HCT116 (cell line): ENCODE measurements at regions not wholly inside any gene's neighbourhood (a gene's known extent, or its start where the extent isn't known, plus 50 kb on each side); places are given as distances from the start of the nearest gene placed in this dataset.

Source experiments
- EZH2 ChIP-seq: fragments of 200-600 bp; sonication (generic); IDR thresholded peaks from 2 replicates; pipeline ENCODE4 v1.6.1; 2017; ENCODE audit warnings: antibody characterized with exemption, mixed run types
- FOSL1 ChIP-seq: IDR thresholded peaks from 2 replicates; pipeline ENCODE4 v1.6.1; 2012; ENCODE audit warnings: low read depth
- JUND ChIP-seq: IDR thresholded peaks from 2 replicates; pipeline ENCODE4 v1.6.1; 2012
- POLR2A ChIP-seq: IDR thresholded peaks from 2 replicates; pipeline ENCODE4 v1.7.0; 2011; ENCODE audit warnings: borderline replicate concordance; ENCODE audit not compliant: insufficient read depth, insufficient read length; ENCODE audit errors: extremely low read depth
- POLR2AphosphoS5 ChIP-seq: IDR thresholded peaks from 2 replicates; pipeline ENCODE4 v1.6.1; 2011; ENCODE audit warnings: mild to moderate bottlenecking, low read depth, low read length, moderate library complexity
- RAD21 ChIP-seq: IDR thresholded peaks from 2 replicates; pipeline ENCODE4 v1.6.1; 2012; ENCODE audit warnings: low read depth, mild to moderate bottlenecking
- REST ChIP-seq: IDR thresholded peaks from 2 replicates; pipeline ENCODE4 v1.6.1; 2012; ENCODE audit warnings: low read depth
- SRF ChIP-seq: IDR thresholded peaks from 2 replicates; pipeline ENCODE4 v1.6.1; 2012; ENCODE audit warnings: low read depth
- TCF7L2 ChIP-seq: IDR thresholded peaks from 2 replicates; pipeline ENCODE4 v1.7.0; 2011; ENCODE audit warnings: borderline replicate concordance, inconsistent platforms; ENCODE audit not compliant: insufficient read depth, insufficient read length; ENCODE audit errors: extremely low read depth
- YY1 ChIP-seq: IDR thresholded peaks from 2 replicates; pipeline ENCODE4 v1.6.1; 2011; ENCODE audit warnings: low read length, low read depth, moderate library complexity, mild to moderate bottlenecking; ENCODE audit not compliant: insufficient replicate concordance; ENCODE audit errors: extremely low read depth
- ZFX ChIP-seq: fragments of 450-650 bp; IDR thresholded peaks from 2 replicates; pipeline ENCODE4 v1.6.1; 2017
- ZNF274 ChIP-seq: fragments of 200-500 bp; sonication (Bioruptor generic); IDR thresholded peaks from 2 replicates; pipeline ENCODE4 v1.6.1; 2014; ENCODE audit warnings: mild to moderate bottlenecking, low read depth, low read length, inconsistent platforms
- TF ChIP-seq, protein P1 (sequence below), 3 experiments: fragments of 200-600 bp in 1 of 3; sonication (generic) in 1 of 3; IDR thresholded peaks in 2 of 3; conservative IDR thresholded peaks in 1 of 3; 2 replicates each; pipeline ENCODE4 v1.5.1; 2012 to 2017; ENCODE audit warnings: low read depth in 2 of 3, low read length in 2 of 3, antibody characterized with exemption in 1 of 3, borderline replicate concordance in 1 of 3, control low read depth in 1 of 3, mild to moderate bottlenecking in 1 of 3, mixed read lengths in 1 of 3, mixed run types in 1 of 3, moderate library complexity in 1 of 3; ENCODE audit not compliant: insufficient read depth in 1 of 3

- TF ChIP-seq POLR2AphosphoS5 = no peak
- no peak for TF ChIP-seq EZH2
- TF ChIP-seq, protein P1, sequence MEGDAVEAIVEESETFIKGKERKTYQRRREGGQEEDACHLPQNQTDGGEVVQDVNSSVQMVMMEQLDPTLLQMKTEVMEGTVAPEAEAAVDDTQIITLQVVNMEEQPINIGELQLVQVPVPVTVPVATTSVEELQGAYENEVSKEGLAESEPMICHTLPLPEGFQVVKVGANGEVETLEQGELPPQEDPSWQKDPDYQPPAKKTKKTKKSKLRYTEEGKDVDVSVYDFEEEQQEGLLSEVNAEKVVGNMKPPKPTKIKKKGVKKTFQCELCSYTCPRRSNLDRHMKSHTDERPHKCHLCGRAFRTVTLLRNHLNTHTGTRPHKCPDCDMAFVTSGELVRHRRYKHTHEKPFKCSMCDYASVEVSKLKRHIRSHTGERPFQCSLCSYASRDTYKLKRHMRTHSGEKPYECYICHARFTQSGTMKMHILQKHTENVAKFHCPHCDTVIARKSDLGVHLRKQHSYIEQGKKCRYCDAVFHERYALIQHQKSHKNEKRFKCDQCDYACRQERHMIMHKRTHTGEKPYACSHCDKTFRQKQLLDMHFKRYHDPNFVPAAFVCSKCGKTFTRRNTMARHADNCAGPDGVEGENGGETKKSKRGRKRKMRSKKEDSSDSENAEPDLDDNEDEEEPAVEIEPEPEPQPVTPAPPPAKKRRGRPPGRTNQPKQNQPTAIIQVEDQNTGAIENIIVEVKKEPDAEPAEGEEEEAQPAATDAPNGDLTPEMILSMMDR (IDR thresholded peaks at IDR 0.05 in 2 of 3, conservative IDR thresholded peaks at IDR 0.05 in 1 of 3; ENCODE audit: borderline replicate concordance in 1 of 3, insufficient read depth in 1 of 3, low read depth in 2 of 3, low read length in 2 of 3) = no peak
- TF ChIP-seq ZFX = no peak
- no peak for TF ChIP-seq POLR2A
- TF ChIP-seq SRF = no peak
- TF ChIP-seq ZNF274 = no peak
- TF ChIP-seq RAD21 = no peak
- TF ChIP-seq JUND = no peak
- TF ChIP-seq REST = no peak
- TF ChIP-seq TCF7L2 = no peak
- no peak for TF ChIP-seq FOSL1
- no peak for TF ChIP-seq YY1
These were observed 394.2 kb downstream of the DUSP10 start for GRCh38 chr1:221347706-221348105.
